MM.1S (cell line): ENCODE measurements at regions not wholly inside any gene's neighbourhood (a gene's known extent, or its start where the extent isn't known, plus 50 kb on each side); places are given as distances from the start of the nearest gene placed in this dataset.

Experiments
- CTCF ChIP-seq: fragments of 300-600 bp; sonication (generic); IDR thresholded peaks from 2 replicates; pipeline ENCODE4 v1.5.1; 2016; ENCODE audit warnings: antibody characterized with exemption, low read length, mixed read lengths
- EZH2 ChIP-seq: fragments of 300-600 bp; sonication (generic); optimal IDR thresholded peaks from 2 replicates; pipeline ENCODE3; 2017; ENCODE audit warnings: low read depth, mild to moderate bottlenecking, antibody characterized with exemption, low read length, mixed read lengths

DNA sequence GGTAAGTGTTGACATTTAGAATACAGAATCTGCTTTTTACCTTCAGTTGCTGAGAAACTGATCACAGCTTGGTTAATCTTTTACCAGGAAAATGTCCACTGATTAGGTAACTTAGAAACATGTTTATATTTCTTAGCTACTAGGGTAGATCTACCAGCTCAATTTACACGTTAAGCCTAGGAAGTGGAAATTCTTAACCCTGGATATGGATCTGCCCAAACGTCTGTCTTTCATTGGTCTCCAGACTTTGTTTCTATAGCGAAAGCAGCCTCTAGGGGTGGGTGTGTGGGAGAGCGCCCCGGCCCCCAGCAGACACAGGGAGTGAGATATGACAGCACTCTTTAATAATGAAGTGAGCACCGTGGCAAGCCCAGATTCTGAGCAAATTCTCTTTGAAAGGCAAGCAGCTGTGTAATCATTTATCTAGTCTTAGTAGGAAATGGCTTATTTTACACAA lies 141.6 kb upstream of the ZNF608 start:
- TF ChIP-seq CTCF: no peak
- no peak for TF ChIP-seq EZH2
